Smooth muscle cell (in vitro differentiated cells): ENCODE measurements at regions not wholly inside any gene's neighbourhood (a gene's known extent, or its start where the extent isn't known, plus 50 kb on each side); places are given as distances from the start of the nearest gene placed in this dataset.
"Not testable (repeated sequence)": the region's sequence is repeated elsewhere in the genome, so short reads cannot be mapped to it uniquely, and the experiment has no call there.

ENCODE experiments used
- DNase-seq: peaks from one replicate; lab custom pipeline; 2025; ENCODE audit not compliant: unreplicated experiment; lab: John Stamatoyannopoulos, UW
- H2AFZ ChIP-seq: fragments of 200-600 bp; sonication (generic); 2 replicates; pipeline ENCODE4 v1.6.0; 2016; ENCODE audit warnings: antibody characterized with exemption, low read depth, mild to moderate bottlenecking
- H3F3A ChIP-seq: fragments of 200-600 bp; sonication (generic); 2 replicates; pipeline ENCODE4 v1.6.0; 2017; ENCODE audit warnings: antibody characterized with exemption, low read depth
- H3K27ac ChIP-seq: fragments of 200-600 bp; sonication (generic); 2 replicates; pipeline ENCODE4 v1.5.1; 2016; ENCODE audit warnings: low read depth, mild to moderate bottlenecking
- H3K27me3 ChIP-seq: fragments of 200-600 bp; sonication (generic); 2 replicates; pipeline ENCODE4 v1.6.1; 2016; ENCODE audit warnings: low read depth, mild to moderate bottlenecking
- H3K36me3 ChIP-seq: fragments of 200-600 bp; sonication (generic); 2 replicates; pipeline ENCODE4 v1.5.1; 2016; ENCODE audit warnings: low read depth
- H3K4me1 ChIP-seq: fragments of 200-600 bp; sonication (generic); 2 replicates; pipeline ENCODE4 v1.5.1; 2016; ENCODE audit warnings: low read depth
- H3K4me2 ChIP-seq: fragments of 200-600 bp; sonication (generic); 2 replicates; pipeline ENCODE4 v1.6.0; 2016; ENCODE audit warnings: mild to moderate bottlenecking
- H3K4me3 ChIP-seq: fragments of 200-600 bp; sonication (generic); 2 replicates; pipeline ENCODE4 v1.5.1; 2016; ENCODE audit warnings: mild to moderate bottlenecking
- H3K79me2 ChIP-seq: fragments of 200-600 bp; sonication (generic); 2 replicates; pipeline ENCODE4 v1.6.0; 2016; ENCODE audit warnings: low read depth, mild to moderate bottlenecking
- H3K9ac ChIP-seq: fragments of 200-600 bp; sonication (generic); 2 replicates; pipeline ENCODE4 v1.6.0; 2016; ENCODE audit warnings: low read depth
- H3K9me3 ChIP-seq: fragments of 200-600 bp; sonication (generic); replicated peaks from 2 replicates; pipeline ENCODE4 v1.5.1; 2016; ENCODE audit warnings: low read depth
- H4K20me1 ChIP-seq: fragments of 200-600 bp; sonication (generic); 2 replicates; pipeline ENCODE4 v1.6.0; 2016; ENCODE audit warnings: low read depth
- CTCF ChIP-seq: fragments of 200-600 bp; sonication (generic); IDR thresholded peaks from 2 replicates; pipeline ENCODE4 v1.5.1; 2017; ENCODE audit warnings: borderline replicate concordance, mild to moderate bottlenecking, antibody characterized with exemption; ENCODE audit not compliant: insufficient read depth, poor library complexity, severe bottlenecking
- WGBS: methylation state at CpG from one replicate; pipeline ENCODE4 v1.1.7; 2016; ENCODE audit warnings: low lambda C conversion rate; 5-methylcytosine and 5-hydroxymethylcytosine counted together

DNA sequence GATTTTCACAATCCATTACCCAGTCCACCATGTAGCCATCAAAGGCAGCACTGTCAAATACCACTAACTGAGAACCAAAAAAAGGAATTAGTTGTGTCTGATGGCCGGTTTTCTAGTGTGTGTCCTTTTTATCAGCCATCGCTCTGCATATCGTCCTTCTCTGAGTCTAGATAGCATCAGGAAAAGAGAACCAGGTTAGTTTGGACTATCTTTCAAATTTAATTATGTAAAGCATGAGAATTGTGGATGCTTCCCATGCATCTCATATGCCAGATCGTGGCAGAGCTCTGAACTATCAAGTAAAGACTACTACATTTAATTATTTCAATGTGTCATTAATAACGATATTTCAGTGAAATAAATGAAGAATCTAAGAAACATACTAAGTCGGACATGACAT is 691.9 kb downstream of the FAM181B start:
- Histone ChIP-seq H3K27ac (no peak overlapping the region), H3K79me2 (no peaks in the 10 kb centered on the region), H3K4me1 (no peaks in the 10 kb centered on the region), H3K9me3 (no peaks in the 10 kb centered on the region), H3K27me3 (no peaks in the 10 kb centered on the region), H2AFZ (no peak overlapping the region), H3K36me3 (no peaks in the 10 kb centered on the region), H3K4me2 (no peak overlapping the region), H4K20me1 (no peaks in the 10 kb centered on the region), H3F3A (no peaks in the 10 kb centered on the region), H3K9ac (no peak overlapping the region), H3K4me3 (no peak overlapping the region)
- TF ChIP-seq CTCF, result no peak
- DNase-seq, result no peak
- 90% methylated on average over 6 of the region's 6 CpGs for WGBS

DNA sequence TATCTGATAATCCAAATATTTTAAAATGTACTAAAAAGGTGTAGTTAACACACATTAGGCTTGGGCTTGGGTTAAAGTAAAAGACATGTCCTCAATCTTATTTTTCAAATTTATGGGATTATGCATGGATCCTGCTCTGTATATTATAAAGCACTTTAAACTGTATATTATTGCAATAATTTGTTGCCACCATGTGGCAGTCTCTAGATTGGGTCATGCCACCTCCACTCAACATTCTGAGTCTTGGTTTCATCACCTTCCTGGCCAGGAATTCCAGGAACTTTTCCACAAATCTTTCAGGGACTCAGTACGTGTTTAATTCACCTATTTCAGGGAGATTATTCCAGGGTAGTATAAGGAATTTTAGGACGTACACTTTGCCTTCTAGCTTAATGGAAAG is 695.5 kb downstream of the FAM181B start:
- no peaks in the 10 kb centered on the region for H3K79me2 ChIP-seq
- H3K27me3 ChIP-seq, result no peaks in the 10 kb centered on the region
- no peaks in the 10 kb centered on the region for H3K36me3 ChIP-seq
- no peaks in the 10 kb centered on the region for H3K4me1 ChIP-seq
- no peak overlapping the region for H2AFZ ChIP-seq
- no peak for TF ChIP-seq CTCF
- H4K20me1 ChIP-seq, result no peaks in the 10 kb centered on the region
- DNase-seq, result no peak
- 74% methylated on average over 2 of the region's 2 CpGs for WGBS
- H3K9ac ChIP-seq, result no peak overlapping the region
- no peak overlapping the region for H3K4me3 ChIP-seq
- no peak overlapping the region for H3K4me2 ChIP-seq
- H3K9me3 ChIP-seq, result no peaks in the 10 kb centered on the region
- H3F3A ChIP-seq, result no peaks in the 10 kb centered on the region
- no peak overlapping the region for H3K27ac ChIP-seq

DNA sequence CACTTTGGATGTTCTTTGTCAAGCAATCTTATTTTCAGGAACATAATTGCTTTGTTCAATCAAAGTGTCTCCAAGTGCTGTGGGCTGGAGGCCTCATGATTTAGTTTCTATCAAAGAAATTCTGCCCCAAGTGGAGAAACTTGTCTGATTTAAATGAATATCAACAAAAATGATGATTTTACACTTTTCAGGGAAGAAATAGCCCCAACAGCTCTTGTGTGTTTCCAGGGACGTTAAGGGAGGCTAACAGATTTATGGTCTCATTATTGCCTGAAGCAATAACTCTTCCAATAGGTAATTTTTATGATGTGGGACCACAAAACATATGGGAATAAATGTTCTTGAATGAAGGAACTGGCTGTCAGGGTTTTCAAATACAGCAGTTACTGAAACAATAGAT is 699.1 kb downstream of the FAM181B start:
- no peak overlapping the region for H3K4me2 ChIP-seq
- H3K27ac ChIP-seq, result no peak overlapping the region
- no peak for DNase-seq
- H3F3A ChIP-seq, result no peaks in the 10 kb centered on the region
- H3K9ac ChIP-seq, result no peak overlapping the region
- no peaks in the 10 kb centered on the region for H3K79me2 ChIP-seq
- no peak for TF ChIP-seq CTCF
- no peaks in the 10 kb centered on the region for H3K4me1 ChIP-seq
- H4K20me1 ChIP-seq, result no peaks in the 10 kb centered on the region
- H3K27me3 ChIP-seq, result no peaks in the 10 kb centered on the region
- H2AFZ ChIP-seq, result no peak overlapping the region
- 70% methylated on average over 1 of the region's 1 CpG for WGBS
- H3K9me3 ChIP-seq, result no peaks in the 10 kb centered on the region
- H3K4me3 ChIP-seq, result no peak overlapping the region
- no peaks in the 10 kb centered on the region for H3K36me3 ChIP-seq

DNA sequence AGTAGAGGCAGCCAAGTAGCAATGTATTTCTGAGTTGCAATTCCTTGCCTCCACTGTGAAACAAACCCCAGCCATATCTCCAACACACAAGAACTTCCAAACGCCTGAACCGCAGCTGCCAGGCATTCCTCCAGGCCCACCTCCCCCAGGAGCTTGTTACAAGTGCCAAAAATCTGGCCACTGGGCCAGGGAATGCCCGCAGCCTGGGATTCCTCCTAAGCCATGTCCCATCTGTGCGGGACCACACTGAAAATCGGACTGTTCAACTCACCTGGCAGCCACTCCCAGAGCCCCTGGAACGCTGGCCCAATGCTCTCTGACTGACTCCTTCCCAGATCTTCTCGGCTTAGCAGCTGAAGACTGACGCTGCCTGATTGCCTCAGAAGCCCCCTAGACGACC is 706.3 kb downstream of the FAM181B start:
- not testable (repeated sequence) for H3K9ac ChIP-seq, H3K79me2 ChIP-seq, H3K27me3 ChIP-seq, H2AFZ ChIP-seq, H3K27ac ChIP-seq, H3K4me2 ChIP-seq, DNase-seq, H4K20me1 ChIP-seq, H3K4me1 ChIP-seq, H3F3A ChIP-seq, H3K9me3 ChIP-seq, H3K36me3 ChIP-seq, H3K4me3 ChIP-seq
- 91% methylated on average over 9 of the region's 9 CpGs for WGBS
